ENCODE measurements at regions not wholly inside any gene's neighbourhood (a gene's known extent, or its start where the extent isn't known, plus 50 kb on each side); places are given as distances from the start of the nearest gene placed in this dataset.

GRCh38 chr6:156111913-156112312 lies 656.3 kb upstream of the NOX3 start:
- TF ChIP-seq CTCF (IDR thresholded peaks at IDR 0.05), result no peak
- TF ChIP-seq POLR2A (IDR thresholded peaks at IDR 0.05), result no peak

Data from upper lobe of left lung (tissue), 4 donors.